Jurkat, Clone E6-1 (cell line): ENCODE measurements at regions not wholly inside any gene's neighbourhood (a gene's known extent, or its start where the extent isn't known, plus 50 kb on each side); places are given as distances from the start of the nearest gene placed in this dataset.
"Not testable (repeated sequence)": the region's sequence is repeated elsewhere in the genome, so short reads cannot be mapped to it uniquely, and the experiment has no call there.

ENCODE experiments used
- DNase-seq: peaks from one replicate; pipeline ENCODE4 v3.0.0-alpha.2; 2011; ENCODE audit warnings: low read depth, low spot score
- H3K4me3 ChIP-seq: 2 replicates; pipeline ENCODE4 v1.5.1; 2011; ENCODE audit warnings: mild to moderate bottlenecking, low read length, control low read depth, moderate library complexity

DNA sequence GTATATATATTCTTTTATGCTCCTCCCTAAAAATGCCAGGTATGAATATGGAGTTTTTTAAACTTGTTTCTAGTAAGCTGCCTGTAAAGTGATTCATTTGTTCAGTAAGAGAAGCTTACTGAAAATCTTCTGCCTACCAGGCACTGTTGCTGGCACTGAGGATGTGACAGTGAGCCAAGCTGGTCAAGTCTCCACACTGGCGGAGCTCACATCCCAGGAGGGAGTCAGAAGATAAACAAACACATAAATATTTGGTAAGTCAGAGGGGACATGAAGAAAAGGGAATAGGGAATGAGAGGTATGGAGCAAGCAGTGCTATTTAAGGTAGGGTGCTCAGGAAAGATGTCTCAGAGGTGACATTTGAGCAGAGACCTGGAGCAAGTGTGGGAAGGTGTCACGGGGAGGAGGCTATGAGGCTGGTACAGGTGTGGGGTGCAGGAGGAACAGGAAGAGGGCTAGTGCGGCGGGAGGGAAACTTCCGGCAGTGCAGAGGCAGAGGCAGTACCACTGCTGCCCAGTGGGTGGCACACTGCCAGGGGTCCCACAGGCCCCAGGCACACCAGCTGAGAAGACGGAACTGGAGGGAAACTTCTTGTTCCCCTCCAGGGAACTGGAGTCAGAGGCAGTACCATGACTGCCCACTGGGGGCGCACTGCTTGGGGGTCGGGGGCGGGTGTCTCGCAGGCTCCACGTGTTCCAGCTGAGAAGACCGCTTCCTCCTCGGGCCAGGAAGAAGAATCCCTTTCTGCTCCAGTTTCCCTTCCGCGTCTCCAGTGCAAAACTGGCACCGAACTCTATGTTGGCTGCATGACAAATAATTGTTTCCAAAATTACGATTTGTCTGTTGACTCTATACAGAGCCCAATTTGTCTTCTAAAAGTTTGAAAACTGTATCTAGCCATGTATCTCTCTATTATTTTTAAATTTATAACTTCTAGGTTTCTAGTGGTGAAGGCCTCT is 161.0 kb downstream of the TEX36 start:
- peak; percentile 59 for DNase-seq
- no peak overlapping the region for H3K4me3 ChIP-seq

DNA sequence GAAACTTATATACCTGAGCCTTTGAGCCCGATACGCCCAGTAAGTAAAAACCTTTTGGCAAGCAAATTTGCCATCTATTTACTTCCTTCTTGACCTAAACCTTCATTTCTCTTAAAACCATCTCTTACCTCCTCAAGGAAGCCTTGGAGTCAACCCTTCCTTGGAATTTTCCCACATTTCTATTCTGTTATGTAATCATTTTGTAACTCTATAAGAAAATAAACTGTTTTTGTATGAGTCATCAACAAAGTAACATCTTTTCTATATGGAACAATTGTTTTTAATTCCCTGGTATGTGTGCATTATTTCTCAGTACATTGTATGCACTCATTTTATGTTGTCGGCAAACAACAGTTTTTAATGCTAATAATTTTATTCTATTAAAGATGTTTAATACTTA is 162.0 kb downstream of the TEX36 start:
- no peak for DNase-seq

DNA sequence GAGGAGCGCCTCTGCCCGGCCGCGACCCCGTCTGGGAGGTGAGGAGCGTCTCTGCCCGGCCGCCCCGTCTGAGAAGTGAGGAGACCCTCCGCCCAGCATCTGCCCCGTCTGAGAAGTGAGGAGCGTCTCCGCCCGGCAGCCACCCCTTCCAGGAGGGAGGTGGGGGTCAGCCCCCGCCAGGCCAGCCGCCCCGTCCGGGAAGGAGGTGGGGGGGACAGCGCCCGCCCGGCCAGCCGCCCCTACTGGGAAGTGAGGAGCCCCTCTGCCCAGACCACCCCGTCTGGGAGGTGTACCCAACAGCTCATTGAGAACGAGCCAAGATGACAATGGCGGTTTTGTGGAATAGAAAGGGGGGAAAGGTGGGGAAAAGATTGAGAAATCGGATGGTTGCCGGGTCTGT is 164.6 kb downstream of the TEX36 start:
- DNase-seq, result not testable (repeated sequence)

More for the DNA sequence above, 162.0 kb downstream of the TEX36 start:
- H3K4me3 ChIP-seq, result no peak overlapping the region

DNA sequence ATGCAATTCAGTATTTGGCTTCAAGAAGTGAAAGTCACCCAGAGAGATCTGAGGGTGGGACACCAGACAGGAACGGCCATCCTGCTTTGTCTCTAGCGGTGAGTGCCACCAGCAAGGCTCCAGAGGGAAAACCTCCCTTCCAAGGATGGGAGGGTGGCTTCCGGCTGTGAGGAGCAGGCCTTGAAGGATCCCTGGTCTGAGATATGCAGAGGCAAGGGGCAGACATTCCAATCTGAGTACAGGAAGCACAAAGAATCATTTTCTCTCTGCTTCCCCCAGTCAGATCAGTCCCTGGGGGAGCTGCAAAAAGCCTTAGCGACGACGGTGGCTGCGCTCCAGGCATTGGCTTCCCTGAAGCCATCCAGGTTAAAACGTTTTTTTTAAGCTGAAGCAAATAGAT is 167.4 kb downstream of the TEX36 start:
- H3K4me3 ChIP-seq, result no peak overlapping the region
- DNase-seq, result no peak

More for the DNA sequence above, 164.6 kb downstream of the TEX36 start:
- not testable (repeated sequence) for H3K4me3 ChIP-seq

DNA sequence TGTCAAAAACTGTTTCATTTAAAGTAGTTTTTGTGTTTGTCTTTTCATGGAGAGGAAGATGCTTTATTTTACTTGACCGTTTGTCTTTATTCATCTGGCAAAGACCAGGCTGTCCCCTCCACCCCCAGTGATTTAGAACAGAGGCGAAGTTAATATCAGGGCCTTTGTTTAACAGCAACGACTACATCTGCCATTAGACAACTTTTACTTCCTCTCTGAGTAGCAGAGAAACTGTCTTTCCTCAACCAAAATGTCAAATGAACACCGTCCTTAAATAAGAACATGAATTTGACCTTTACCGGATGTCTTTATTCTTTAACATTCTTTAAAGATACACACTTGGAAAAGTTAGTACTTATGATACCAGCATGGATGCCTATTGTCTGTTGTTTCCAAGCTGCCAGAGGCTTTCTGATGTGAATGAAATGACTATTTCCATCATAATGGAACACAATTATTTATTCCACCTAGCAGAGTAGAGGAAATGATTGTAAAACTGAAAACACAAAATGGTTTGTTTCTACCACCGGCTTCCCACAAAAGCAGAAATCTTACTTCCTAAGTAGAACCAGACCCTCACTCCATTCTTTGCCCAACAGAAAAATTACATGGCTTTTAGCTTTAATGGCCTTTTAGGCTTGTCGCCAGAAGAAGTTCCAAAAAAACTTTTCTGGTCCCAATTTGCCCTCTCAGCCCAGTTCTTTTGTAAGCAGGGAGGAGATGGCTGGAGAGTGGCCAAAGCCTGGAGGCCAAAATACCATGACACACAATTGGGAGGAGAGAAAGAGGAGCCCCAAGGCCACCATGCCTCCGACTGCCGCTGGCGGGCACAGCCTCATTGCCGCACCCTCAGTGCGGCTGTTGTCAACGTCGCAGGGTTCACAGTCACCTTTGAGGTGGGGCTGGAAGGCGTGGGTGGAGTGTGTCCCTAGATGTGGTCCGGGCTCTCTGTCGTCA is 168.5 kb downstream of the TEX36 start:
- no peak for DNase-seq
- H3K4me3 ChIP-seq, result no peak overlapping the region

DNA sequence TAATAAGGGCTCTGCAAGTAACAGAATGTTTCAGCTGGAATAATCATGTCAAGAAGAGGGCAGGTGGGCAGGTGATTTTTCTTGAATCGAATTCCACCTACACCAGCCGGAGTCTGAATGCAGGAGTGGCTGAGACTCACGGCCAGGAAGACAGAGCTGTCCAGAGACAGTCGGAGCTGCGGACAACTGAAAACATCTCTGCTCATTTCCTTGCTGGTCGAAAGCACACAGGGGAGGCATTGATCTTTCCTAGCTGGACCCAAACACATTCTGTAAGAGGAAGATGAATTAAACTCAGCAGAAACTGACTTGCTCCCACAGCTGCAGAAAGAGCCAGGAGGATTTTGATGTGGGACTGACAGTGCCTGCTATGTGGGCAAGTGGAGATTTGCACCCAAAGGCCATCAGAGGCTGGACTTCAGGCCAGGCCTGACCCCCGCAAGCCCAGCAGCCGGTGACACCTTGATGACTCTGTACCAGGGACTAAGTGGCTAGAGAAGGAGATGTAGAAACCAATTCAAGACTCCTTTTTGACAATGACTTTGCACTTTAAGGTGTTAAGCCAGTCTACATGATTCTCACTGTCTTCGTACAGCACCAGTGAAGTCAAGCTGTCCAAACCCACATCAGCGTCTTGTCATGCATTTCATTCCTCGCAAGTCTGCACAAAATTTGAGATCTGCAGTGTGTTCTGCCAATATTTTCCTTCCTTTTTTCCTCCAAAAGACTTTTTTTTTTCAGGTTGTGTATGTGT is 169.4 kb downstream of the TEX36 start:
- H3K4me3 ChIP-seq, result no peak overlapping the region
- no peak for DNase-seq

DNA sequence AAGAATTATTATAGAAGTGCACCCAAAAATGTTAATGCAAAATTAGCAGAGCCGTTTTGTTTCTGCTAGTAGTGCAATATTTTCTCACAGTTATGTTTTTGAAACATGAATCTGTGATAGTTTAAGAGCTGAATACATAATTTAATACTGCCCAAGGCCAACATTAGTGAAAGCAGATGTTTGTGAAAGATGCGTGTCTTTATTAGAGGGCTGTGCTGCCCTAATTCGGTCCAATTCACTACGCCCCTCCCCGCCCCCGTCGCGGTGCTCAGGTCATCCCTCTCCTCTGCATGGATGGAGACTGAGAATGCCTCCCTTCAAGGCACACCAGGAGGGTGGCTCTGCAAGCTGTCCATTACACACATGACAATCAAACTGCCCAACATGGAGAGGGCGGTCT is 172.0 kb downstream of the TEX36 start:
- no peak for DNase-seq
- no peak overlapping the region for H3K4me3 ChIP-seq

DNA sequence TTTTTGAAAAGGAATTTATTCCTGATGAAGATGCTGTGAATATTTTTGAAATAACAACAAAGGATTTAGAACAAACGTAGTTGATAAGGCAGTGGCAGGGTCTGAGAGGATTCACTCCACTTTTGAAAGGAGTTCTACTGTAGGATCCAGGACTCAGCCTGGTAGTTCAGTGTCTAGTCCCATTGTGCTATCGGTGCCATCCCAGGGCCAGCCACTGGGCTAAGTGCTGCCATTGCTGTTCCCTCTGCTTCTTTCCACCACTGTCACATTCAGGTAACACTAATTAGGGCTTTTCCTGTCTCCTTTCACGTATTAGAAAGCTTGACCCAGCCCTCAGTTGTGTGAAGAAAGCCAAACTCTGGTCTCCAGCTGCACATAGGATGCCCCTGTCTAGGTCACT is 177.3 kb downstream of the TEX36 start:
- H3K4me3 ChIP-seq, result no peak overlapping the region
- no peak for DNase-seq

DNA sequence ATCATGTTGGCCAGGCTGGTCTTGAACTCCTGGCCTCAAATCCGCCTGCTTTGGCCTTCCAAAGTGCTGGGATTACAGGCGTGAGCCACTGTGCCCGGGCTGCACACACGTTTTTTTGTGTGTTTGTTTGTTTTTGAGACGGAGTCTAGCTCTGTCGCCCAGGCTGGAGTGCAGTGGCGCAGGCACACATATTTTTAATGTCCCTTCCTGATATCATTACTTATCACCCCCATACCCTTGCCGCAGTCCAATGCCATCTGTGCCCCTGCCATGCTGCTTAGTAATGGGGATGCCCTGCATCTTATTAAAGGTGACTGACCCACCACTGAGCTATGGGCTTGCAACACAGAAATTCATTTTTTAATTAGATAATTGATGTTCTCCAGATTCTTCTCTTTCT is 180.7 kb downstream of the TEX36 start:
- no peak overlapping the region for H3K4me3 ChIP-seq

DNA sequence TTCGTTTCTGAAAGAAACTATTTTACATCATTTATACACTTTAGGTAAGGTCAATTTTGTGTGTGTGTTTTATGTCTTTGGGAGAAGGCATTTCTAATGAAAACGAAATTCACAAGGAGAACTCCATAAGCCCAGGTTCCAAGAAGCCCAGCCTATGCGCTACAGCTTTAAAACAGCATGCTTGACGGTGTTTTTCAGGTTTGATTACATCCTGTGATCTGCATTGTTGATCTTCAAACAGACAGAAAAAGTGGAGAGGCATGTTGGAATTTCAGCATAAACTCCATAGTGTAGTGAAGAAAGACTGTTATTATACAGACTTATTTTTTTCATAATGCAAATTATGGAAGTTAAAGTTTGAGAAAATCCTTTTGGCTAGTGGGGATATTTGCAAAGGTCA is 187.6 kb downstream of the TEX36 start:
- no peak for DNase-seq
- no peak overlapping the region for H3K4me3 ChIP-seq

More for the DNA sequence above, 180.7 kb downstream of the TEX36 start:
- DNase-seq, result no peak

DNA sequence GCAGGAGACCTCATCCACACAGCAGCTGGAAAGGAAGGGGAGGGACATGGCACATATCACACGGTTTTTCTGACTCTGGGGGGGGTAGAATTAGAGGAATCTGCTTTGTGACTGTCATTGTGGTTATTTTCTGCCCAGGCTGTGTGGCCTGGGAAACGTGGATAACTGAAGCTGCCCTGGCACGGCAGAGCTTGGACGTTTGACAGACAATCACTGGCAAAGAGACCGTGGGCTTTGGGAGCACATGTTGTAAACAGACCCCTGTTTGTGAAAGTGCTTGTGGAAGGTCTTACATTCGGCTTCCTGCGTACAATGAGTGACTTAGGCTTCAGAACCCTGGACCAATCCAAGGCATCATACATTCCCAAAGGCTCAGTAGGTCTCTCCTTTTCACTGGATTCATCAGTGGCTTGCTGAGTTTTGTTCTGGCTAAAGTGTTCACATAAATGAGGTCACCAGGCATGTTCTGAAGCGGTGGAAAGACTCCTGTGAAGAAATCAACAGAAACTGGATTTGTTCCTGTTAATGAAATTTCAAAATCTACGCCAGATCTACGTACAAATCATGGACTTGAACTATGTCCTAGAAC is 188.2 kb downstream of the TEX36 start:
- no peak for DNase-seq
- no peak overlapping the region for H3K4me3 ChIP-seq

DNA sequence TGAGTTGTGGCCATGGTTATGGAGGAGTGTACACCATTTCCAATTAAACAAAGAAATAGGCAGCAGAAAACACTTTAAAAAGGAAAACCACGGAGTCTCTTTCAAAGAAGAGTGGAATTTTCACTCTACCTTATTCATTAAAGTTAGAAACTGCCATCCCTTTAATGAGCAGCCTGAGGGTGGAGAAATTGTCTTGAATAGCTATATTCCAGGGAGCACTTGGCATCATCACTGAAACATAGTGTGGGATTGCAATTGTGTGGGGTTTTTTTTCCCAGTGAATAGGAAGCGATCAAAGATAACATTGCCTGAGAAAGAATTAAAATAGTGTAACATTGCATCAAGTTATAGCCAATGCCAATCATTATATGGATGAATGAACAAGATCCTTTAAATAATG is 191.6 kb downstream of the TEX36 start:
- no peak overlapping the region for H3K4me3 ChIP-seq
- DNase-seq, result no peak

DNA sequence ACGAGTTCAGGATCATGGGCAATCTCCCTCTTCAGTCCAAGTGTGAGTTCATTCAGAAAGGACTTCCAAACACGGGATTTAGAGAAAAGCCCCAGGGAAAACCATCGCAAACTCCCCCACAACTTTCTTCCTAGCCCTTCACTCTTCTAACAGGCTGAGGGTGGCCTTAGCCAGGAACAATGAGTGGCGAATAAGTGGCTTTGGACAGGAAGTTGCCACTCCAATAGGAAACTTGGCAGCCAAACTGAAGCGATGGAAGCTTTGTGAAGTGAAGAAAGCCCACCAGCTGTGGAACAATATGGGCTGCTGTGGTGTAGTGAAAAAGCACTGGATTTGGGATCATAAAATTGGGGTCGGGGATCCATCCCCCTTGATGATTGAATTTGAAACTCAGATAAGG is 193.2 kb downstream of the TEX36 start:
- DNase-seq, result no peak
- H3K4me3 ChIP-seq, result no peak overlapping the region

DNA sequence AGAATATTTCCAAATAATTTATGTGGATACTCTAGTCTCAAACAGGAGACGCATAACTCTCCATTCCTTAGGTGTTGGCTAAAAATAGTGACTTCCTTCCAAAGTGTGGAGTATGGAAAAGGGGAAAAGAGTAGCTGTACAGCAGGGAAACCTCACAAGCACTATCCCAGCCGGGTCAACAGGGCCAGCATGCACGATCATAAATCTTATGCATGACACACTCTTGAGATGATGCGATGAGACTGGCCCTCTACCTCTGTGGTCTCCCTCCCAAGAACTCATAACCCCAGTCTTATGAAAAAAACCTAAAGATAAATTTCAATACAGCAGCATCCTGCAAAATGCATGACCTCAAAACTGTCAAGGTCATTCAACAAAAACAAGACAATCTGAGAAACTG is 197.3 kb downstream of the TEX36 start:
- H3K4me3 ChIP-seq, result no peak overlapping the region
- no peak for DNase-seq

DNA sequence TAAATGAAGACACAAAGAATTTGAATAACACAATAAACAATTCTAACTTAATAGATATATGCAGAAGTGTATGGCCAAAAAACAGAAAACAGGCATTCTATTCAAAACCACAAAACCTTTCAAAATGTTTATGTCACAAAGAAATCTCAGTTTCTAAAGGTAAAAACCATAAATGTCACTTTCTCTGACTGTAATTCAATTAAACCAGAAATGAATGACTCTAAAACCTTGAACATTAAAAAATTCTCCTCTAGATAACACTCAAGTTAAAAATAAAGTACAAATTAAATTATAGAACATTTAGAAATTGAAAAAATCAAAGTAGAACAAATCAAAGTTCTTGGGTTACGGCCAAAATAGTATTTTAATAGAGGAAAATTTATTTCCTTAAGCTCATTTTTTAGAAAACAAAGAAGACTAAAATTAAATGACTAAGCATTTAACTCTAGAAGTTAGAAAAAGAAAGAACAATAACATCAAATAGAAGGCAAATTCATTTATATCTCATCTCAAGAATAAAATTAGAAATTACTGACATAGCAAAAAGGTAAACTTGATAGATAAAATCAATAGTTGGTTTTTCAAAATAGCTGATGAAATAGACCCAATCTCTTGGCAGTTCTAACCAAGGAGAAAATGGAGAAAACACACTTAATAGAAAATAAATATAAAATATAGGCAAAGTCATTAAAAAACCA is 198.8 kb downstream of the TEX36 start:
- DNase-seq, result no peak
- H3K4me3 ChIP-seq, result no peak overlapping the region

DNA sequence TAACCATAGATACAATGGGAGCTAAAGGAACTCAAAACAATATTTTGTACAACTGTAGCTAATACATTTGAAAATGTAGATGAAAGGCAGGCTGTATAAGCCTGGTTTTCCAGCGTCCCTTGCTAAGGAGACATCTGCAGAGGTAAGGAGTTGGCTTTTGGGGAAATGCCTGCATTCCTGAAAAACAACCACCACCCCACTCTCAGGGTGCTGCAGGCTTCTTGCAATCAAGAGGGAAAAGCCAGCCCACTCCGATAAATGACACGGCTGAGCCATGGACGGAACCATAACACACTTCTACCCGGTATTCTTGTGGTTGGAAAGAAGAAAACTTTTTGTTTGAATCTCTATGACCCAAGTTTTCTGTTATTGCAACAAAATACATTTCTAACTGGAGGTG is 200.3 kb downstream of the TEX36 start:
- no peak for DNase-seq
- no peak overlapping the region for H3K4me3 ChIP-seq

DNA sequence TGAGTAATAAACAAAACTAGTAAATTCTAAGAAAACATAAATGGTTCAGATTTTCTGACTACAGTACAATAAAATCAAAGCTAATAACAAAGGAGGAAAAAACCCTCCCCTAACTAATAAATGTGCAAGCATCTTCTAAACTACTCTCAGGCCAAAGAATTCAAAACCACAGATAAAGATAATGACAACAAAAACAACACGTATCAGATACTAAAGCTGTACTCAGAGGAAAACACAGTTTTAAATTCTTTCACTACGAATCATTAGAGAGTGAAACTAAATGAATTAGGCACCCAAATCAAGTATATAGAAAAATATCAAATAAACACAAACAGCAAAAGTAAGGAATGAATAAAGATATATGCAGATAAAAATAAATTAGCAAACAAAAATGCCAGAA is 200.9 kb downstream of the TEX36 start:
- DNase-seq, result no peak
- H3K4me3 ChIP-seq, result no peak overlapping the region

DNA sequence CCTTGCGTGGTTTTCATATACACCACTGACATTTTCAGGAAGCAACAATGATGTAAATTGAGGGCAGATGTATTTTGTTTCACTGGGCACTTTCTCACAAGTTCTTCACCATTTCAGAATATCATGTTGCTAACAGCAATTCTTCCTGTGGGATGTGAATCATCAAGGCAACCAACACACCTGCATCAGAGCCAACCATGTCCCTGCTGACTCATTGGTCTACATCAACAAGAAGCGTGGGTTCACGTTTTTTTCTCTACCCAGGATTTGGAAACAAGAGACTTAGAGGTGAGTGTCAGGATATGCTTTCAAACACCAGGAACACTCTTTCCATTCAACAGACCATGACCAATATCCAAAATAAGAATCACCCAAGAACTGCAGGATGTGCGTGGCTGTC is 203.9 kb downstream of the TEX36 start:
- no peak for DNase-seq
- no peak overlapping the region for H3K4me3 ChIP-seq
